Gastrocnemius medialis (tissue), 4 donors: ENCODE measurements at regions not wholly inside any gene's neighbourhood (a gene's known extent, or its start where the extent isn't known, plus 50 kb on each side); places are given as distances from the start of the nearest gene placed in this dataset.
"Not testable (repeated sequence)": the region's sequence is repeated elsewhere in the genome, so short reads cannot be mapped to it uniquely, and the experiment has no call there.

Experiments
- ATAC-seq, 2 donors: fragments of 150-250 bp; one replicate each; pipeline ENCODE4 v1.9.1; 2016
- DNase-seq, 2 donors: peaks; one replicate each; pipeline ENCODE4 v3.0.0-alpha.2; 2019
- H3K27ac ChIP-seq, 4 donors: fragments of 200-600 bp; sonication (generic); 1 replicate in 1 of 4; 2 replicates in 3 of 4; pipeline ENCODE4 v1.5.1; 2016 to 2018; ENCODE audit warnings: mild to moderate bottlenecking in 2 of 4, moderate library complexity in 1 of 4
- H3K27me3 ChIP-seq, 3 donors: fragments of 200-600 bp; sonication (generic) in 2 of 3; 1 replicate in 1 of 3; 2 replicates in 2 of 3; pipeline versions ENCODE4 v1.5.1 to v1.6.0; 2016 to 2019; ENCODE audit warnings: mild to moderate bottlenecking in 1 of 3, moderate library complexity in 1 of 3
- H3K36me3 ChIP-seq, 2 donors: fragments of 200-600 bp; sonication (generic) in 1 of 2; one replicate each; pipeline ENCODE4 v1.5.1; 2017 to 2018
- H3K4me1 ChIP-seq, 2 donors: fragments of 200-600 bp; sonication (generic) in 1 of 2; one replicate each; pipeline ENCODE4 v1.5.1; 2016 to 2017; ENCODE audit warnings: mild to moderate bottlenecking in 2 of 2
- H3K4me3 ChIP-seq, 4 donors: fragments of 200-600 bp; sonication (generic) in 3 of 4; 1 replicate in 1 of 4; 2 replicates in 3 of 4; pipeline ENCODE4 v1.5.1; 2016 to 2019; ENCODE audit warnings: mild to moderate bottlenecking in 2 of 4
- H3K9me3 ChIP-seq, 3 donors: fragments of 200-600 bp; sonication (generic) in 2 of 3; 1 replicate in 1 of 3; 2 replicates in 2 of 3; pipeline ENCODE4 v1.5.1; 2016 to 2019
- POLR2A ChIP-seq, 2 donors: fragments of 450-650 bp; IDR thresholded peaks; one replicate each; pipeline ENCODE4 v1.6.1; 2017; ENCODE audit warnings: antibody characterized with exemption in 2 of 2, mild to moderate bottlenecking in 2 of 2, moderate library complexity in 2 of 2
- in situ Hi-C, 4 donors: fragments of 200-750 bp; cut with MboI; loops; one replicate each; pipeline versions ENCODE4 v1.15.0 to v1.8.0; 2017; ENCODE audit warnings: low sequenced_read_pairs in 4 of 4
- intact Hi-C: fragments of 100-400 bp; cut with DNase I; formaldehyde crosslinking; loops from one replicate; pipeline ENCODE4 v1.15.1; 2023; ENCODE audit warnings: low total_unique reads
- TF ChIP-seq, protein P1 (sequence below), 5 experiments: fragments of 450-650 bp in 3 of 5; fragments of 200-600 bp in 2 of 5; sonication (generic) in 2 of 5; IDR thresholded peaks in 4 of 5; conservative IDR thresholded peaks in 1 of 5; 1 replicate in 4 of 5; 2 replicates in 1 of 5; pipeline ENCODE4 v1.5.1; 2016 to 2019; ENCODE audit warnings: antibody characterized with exemption in 5 of 5, mild to moderate bottlenecking in 3 of 5, moderate library complexity in 3 of 5

DNA sequence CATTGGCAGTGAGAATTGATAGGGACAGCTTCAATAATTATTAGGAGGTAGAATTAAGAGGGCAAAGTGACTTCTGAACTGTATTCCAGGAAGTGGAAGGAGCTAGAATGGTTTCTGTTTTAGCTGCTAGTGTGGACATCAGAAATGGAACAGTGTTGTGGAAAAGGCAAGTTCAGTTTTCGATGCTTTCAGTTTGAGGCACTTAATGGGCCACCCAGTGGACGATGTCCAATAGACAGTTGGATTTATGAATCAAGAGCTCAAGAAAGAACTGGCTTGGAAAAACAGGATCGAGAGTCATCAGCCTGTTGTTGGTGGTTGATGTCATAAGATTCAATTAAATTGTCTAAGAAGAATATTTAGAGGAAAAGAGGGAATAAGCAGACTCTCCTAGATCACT, 136.3 kb downstream of the DYRK2 start:
- Histone ChIP-seq H3K27me3 (no peaks in the 10 kb centered on the region), H3K4me3 (no peak overlapping the region), H3K4me1 (peaks cover 30 to 32% of the 10 kb centered on the region in 2 donors), H3K27ac (no peak overlapping the region), H3K9me3 (no peaks in the 10 kb centered on the region), H3K36me3 (no peaks in the 10 kb centered on the region)
- DNase-seq (no peak), ATAC-seq (no peak)
- in situ Hi-C loops, result no loop called here
- intact Hi-C loops, result no loop called here
- TF ChIP-seq, protein P1, sequence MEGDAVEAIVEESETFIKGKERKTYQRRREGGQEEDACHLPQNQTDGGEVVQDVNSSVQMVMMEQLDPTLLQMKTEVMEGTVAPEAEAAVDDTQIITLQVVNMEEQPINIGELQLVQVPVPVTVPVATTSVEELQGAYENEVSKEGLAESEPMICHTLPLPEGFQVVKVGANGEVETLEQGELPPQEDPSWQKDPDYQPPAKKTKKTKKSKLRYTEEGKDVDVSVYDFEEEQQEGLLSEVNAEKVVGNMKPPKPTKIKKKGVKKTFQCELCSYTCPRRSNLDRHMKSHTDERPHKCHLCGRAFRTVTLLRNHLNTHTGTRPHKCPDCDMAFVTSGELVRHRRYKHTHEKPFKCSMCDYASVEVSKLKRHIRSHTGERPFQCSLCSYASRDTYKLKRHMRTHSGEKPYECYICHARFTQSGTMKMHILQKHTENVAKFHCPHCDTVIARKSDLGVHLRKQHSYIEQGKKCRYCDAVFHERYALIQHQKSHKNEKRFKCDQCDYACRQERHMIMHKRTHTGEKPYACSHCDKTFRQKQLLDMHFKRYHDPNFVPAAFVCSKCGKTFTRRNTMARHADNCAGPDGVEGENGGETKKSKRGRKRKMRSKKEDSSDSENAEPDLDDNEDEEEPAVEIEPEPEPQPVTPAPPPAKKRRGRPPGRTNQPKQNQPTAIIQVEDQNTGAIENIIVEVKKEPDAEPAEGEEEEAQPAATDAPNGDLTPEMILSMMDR (IDR thresholded peaks at IDR 0.05 in 4 of 5, conservative IDR thresholded peaks at IDR 0.05 in 1 of 5), result no peak
- no peak for TF ChIP-seq POLR2A (IDR thresholded peaks at IDR 0.05)

DNA sequence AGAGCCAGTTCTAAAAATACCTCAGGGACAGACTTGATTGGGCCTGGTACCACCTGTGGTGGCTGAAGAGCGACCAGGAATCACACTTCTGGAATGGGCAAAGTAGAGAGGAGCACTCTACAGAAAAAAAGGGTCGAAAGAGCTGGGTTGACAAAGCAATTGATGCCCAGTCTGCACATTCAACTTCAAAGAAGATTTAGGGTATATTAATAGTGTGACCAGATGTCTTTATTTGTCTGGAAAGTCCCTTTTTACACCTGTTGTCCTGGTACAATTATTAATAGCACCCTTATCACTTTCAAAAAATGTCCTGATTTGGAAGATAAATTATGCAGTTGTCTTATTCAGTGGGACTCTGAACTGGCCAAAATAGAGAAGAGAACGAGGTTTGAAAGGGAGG, 137.5 kb downstream of the DYRK2 start:
- intact Hi-C loops, result no loop called here
- no peaks in the 10 kb centered on the region for H3K9me3 ChIP-seq
- no peak for DNase-seq
- TF ChIP-seq, protein P1 (IDR thresholded peaks at IDR 0.05 in 4 of 5, conservative IDR thresholded peaks at IDR 0.05 in 1 of 5), result no peak
- TF ChIP-seq POLR2A (IDR thresholded peaks at IDR 0.05), result no peak
- ATAC-seq, result no peak
- H3K36me3 ChIP-seq, result no peaks in the 10 kb centered on the region
- no peak overlapping the region for H3K27ac ChIP-seq
- H3K4me3 ChIP-seq, result no peak overlapping the region
- no peaks in the 10 kb centered on the region for H3K27me3 ChIP-seq
- H3K4me1 ChIP-seq, result peaks cover 39% of the 10 kb centered on the region in 2 donors
- in situ Hi-C loops, result no loop called here

DNA sequence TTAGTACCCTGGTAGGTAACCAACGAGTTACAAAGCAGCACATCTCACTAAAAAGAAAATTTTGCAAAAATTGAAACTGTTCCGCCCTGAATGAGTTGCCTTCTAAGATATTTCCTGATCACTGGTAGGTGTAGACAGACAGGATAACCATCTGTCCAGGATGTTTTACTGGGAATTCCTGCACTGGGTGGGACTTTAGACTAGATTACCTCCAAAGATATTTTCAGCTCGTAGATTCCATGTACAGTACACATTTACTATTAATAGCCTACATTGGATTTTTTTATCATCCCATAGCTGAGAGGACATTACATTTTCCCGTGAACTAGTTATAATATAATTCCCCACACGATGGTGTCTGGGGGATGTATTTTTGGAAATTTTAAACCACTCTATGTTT, 139.6 kb downstream of the DYRK2 start:
- no peak for TF ChIP-seq POLR2A (IDR thresholded peaks at IDR 0.05)
- TF ChIP-seq, protein P1 (IDR thresholded peaks at IDR 0.05 in 4 of 5, conservative IDR thresholded peaks at IDR 0.05 in 1 of 5), result no peak
- ATAC-seq (peak; percentile 61 to 88), DNase-seq (no peak)
- H3K4me3 ChIP-seq, result no peak overlapping the region
- H3K4me1 ChIP-seq, result peaks cover 39 to 40% of the 10 kb centered on the region in 2 donors
- intact Hi-C loops, result no loop called here
- H3K9me3 ChIP-seq, result no peaks in the 10 kb centered on the region
- no peaks in the 10 kb centered on the region for H3K36me3 ChIP-seq
- in situ Hi-C loops, result no loop called here
- peak overlapping the region in 1 of 4 donors; percentile 1 for H3K27ac ChIP-seq
- no peaks in the 10 kb centered on the region for H3K27me3 ChIP-seq

DNA sequence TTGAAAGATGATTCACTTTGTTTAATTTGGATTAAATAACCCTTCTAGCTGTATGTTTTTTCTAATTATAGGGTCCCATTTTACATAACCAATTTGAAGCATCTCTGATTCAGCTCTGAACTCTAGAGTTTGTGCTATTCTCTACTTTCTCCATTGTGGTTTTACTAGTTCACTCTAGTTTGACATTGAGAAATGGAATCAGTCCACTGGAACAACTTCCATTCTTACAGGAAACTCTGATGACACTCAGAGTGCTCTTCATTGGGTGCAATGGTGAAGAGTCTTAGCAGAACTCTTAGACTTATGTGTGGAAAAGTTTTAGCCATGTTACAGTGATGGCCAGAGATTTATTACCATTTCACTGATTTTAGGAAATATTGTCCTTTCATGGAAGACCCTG, 140.7 kb downstream of the DYRK2 start:
- ATAC-seq (no peak), DNase-seq (no peak)
- Histone ChIP-seq H3K4me3 (no peak overlapping the region), H3K9me3 (no peaks in the 10 kb centered on the region), H3K36me3 (no peaks in the 10 kb centered on the region), H3K27ac (no peak overlapping the region), H3K4me1 (peaks cover 39 to 40% of the 10 kb centered on the region in 2 donors), H3K27me3 (no peaks in the 10 kb centered on the region)
- intact Hi-C loops (no loop called here), in situ Hi-C loops (no loop called here)
- TF ChIP-seq POLR2A (IDR thresholded peaks at IDR 0.05), result no peak
- TF ChIP-seq, protein P1 (IDR thresholded peaks at IDR 0.05 in 4 of 5, conservative IDR thresholded peaks at IDR 0.05 in 1 of 5), result no peak

DNA sequence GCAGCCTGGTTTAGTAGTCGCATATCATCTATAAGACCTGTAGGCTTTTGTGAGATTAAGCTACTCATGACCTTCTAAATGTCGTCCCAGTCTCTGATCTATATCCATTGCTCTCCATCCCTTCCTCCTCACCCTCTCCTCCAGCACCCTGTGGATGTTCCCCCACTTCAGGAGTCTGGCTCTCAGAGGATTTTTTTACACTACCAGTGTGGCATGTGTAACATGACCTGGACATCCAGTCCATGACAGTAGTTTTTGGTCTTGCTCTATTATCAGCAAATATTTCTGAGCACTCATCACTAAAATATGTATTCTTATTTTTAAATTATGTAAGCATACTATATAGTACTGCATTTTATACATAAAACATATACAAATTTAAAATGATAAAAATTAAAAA, 142.1 kb downstream of the DYRK2 start:
- Histone ChIP-seq H3K36me3 (no peaks in the 10 kb centered on the region), H3K27ac (peak overlapping the region in 1 of 4 donors; percentile 26), H3K4me1 (peaks cover 39 to 40% of the 10 kb centered on the region in 2 donors), H3K9me3 (no peaks in the 10 kb centered on the region), H3K27me3 (no peaks in the 10 kb centered on the region), H3K4me3 (no peak overlapping the region)
- ATAC-seq, result peak in 1 of 2 donors; percentile 59
- no peak for DNase-seq
- in situ Hi-C loops, result no loop called here
- intact Hi-C loops, result loop anchor here (2.0 kb wide), 1 partner anchor 36 kb away; no protein-coding TSS in a partner anchor
- no peak for TF ChIP-seq POLR2A (IDR thresholded peaks at IDR 0.05)
- TF ChIP-seq, protein P1 (IDR thresholded peaks at IDR 0.05 in 4 of 5, conservative IDR thresholded peaks at IDR 0.05 in 1 of 5), result no peak

DNA sequence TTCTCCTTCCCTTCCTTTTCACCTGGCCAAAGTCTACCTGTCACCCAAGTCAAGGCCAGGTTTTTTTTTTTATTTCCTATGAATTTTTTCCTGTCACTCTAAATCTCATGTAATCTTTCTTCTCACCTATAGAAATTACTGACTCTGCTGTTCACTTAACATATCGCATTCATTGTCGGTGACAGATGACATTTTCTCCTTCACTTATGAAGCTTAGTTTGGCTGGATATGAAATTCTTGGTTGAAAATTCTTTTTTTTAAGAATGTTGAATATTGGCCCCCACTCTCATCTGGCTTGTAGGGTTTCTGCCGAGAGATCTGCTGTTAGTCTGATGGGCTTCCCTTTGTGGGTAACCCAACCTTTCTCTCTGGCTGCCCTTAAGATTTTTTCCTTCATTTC, 142.8 kb downstream of the DYRK2 start:
- intact Hi-C loops, result loop anchor here (2.0 kb wide), 1 partner anchor 35 kb away; no protein-coding TSS in a partner anchor
- H3K36me3 ChIP-seq, DNase-seq, H3K27ac ChIP-seq, H3K4me3 ChIP-seq, in situ Hi-C loops, H3K9me3 ChIP-seq, ATAC-seq, H3K27me3 ChIP-seq: not testable (repeated sequence)
- H3K4me1 ChIP-seq, result peaks cover 35 to 36% of the 10 kb centered on the region in 2 donors
